ENCODE measurements at regions not wholly inside any gene's neighbourhood (a gene's known extent, or its start where the extent isn't known, plus 50 kb on each side); places are given as distances from the start of the nearest gene placed in this dataset.
A peak's percentile ranks its signal among the peaks of the same experiment; 100 is the strongest.

DNA sequence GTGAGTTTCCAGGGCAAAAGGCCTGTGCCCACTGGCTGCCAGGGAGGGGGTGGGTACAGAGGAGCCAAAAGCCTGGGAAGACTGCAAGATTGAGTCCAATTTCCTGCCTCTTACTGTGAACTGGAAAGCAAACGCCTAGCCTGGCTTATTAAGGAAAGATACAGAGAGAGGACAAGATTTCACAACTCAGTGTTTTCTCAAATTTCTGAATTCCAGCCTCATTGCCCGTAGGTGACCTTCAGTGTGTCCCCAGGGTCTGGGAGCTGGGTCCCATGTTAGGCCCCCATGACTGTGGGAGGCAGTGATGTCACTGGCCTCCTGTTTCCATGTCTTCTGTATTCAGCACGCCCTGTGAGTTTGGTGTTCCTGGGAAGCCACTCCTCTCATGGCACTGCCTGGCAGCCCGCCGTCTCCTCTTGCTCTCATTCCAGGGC is 60.6 kb upstream of the PTPN3 start:
- Histone ChIP-seq H3K4me1 (peaks cover 0 to 13% of the 10 kb centered on the region in 2 donors), H3K27me3 (no peaks in the 10 kb centered on the region), H3K27ac (peak overlapping the region; percentile 60 to 89), H3K4me3 (no peak overlapping the region), H3K9me3 (peaks cover 0 to 11% of the 10 kb centered on the region in 2 donors), H3K36me3 (no peaks in the 10 kb centered on the region)
- intact Hi-C loops (cut with DNase I), result no loop called here
- TF ChIP-seq, protein P1, sequence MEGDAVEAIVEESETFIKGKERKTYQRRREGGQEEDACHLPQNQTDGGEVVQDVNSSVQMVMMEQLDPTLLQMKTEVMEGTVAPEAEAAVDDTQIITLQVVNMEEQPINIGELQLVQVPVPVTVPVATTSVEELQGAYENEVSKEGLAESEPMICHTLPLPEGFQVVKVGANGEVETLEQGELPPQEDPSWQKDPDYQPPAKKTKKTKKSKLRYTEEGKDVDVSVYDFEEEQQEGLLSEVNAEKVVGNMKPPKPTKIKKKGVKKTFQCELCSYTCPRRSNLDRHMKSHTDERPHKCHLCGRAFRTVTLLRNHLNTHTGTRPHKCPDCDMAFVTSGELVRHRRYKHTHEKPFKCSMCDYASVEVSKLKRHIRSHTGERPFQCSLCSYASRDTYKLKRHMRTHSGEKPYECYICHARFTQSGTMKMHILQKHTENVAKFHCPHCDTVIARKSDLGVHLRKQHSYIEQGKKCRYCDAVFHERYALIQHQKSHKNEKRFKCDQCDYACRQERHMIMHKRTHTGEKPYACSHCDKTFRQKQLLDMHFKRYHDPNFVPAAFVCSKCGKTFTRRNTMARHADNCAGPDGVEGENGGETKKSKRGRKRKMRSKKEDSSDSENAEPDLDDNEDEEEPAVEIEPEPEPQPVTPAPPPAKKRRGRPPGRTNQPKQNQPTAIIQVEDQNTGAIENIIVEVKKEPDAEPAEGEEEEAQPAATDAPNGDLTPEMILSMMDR (IDR thresholded peaks at IDR 0.05), result no peak
- DNase-seq (ENCODE audit: low spot score in 2 of 2), result peak; percentile 62 to 86

DNA sequence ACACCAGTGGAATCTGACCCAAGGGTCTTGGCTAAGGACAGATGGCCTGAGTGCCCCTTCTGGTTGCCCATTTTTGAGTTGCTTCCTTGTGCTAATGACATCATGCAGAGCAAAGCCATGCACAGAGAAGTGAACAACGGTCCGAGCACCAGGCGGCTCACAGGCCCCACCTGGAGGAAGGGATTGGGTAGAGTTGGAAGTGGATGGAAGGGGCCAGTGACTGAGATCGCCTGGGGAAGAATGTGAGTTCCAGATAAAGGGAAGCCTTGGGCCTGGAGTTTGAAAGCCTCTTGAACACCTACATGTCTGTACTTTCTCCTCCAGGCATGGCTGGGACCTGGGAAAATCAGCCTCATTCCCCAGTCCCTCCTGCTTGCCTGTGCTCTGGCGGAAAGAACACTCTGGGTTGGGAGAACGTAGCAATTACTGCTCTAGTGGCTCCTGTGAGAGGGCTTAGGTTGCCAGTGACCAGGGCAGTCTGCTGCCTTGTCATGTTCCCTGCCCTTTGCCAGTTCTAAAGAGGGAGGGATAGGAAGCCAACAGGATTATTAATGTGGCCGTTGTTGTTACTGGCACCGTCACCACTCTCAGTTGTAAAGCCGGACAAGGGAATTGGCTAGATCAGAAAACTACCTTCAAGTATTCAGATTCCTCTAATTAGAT is 62.5 kb upstream of the PTPN3 start:
- peak overlapping the region; percentile 79 to 89 for H3K27ac ChIP-seq
- peak; percentile 61 to 82 for DNase-seq (ENCODE audit: low spot score in 2 of 2)
- TF ChIP-seq, protein P1 (IDR thresholded peaks at IDR 0.05), result no peak
- intact Hi-C loops (cut with DNase I), result no loop called here
- H3K36me3 ChIP-seq, result no peaks in the 10 kb centered on the region
- no peak overlapping the region for H3K4me3 ChIP-seq
- peaks cover 0 to 11% of the 10 kb centered on the region in 2 donors for H3K9me3 ChIP-seq
- H3K4me1 ChIP-seq, result peaks cover 0 to 13% of the 10 kb centered on the region in 2 donors
- H3K27me3 ChIP-seq, result no peaks in the 10 kb centered on the region

DNA sequence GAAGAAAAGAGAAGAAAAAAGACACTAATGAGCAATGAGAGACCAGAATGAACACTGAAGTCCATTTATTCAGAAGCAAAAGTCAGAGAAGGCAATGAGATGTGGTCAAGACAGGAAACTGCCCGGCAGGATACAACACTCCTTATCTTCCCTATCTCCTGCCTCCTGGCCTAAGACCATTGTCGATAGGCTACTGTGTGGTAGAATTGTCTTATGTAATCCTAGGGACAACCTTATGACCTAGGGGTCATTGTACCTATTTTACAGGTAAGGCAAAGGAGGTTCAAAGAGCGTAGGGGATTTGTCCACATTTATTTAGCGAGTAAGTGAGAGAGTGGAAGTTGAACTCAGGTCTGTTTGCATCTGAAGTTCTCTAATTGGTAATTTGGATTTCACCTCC is 63.0 kb upstream of the PTPN3 start:
- Histone ChIP-seq H3K9me3 (peaks cover 0 to 11% of the 10 kb centered on the region in 2 donors), H3K4me3 (no peak overlapping the region), H3K36me3 (no peaks in the 10 kb centered on the region), H3K27me3 (no peaks in the 10 kb centered on the region), H3K4me1 (peaks cover 0 to 13% of the 10 kb centered on the region in 2 donors), H3K27ac (peak overlapping the region; percentile 79 to 89)
- TF ChIP-seq, protein P1 (IDR thresholded peaks at IDR 0.05), result no peak
- intact Hi-C loops (cut with DNase I), result no loop called here
- DNase-seq (ENCODE audit: low spot score in 2 of 2), result no peak

DNA sequence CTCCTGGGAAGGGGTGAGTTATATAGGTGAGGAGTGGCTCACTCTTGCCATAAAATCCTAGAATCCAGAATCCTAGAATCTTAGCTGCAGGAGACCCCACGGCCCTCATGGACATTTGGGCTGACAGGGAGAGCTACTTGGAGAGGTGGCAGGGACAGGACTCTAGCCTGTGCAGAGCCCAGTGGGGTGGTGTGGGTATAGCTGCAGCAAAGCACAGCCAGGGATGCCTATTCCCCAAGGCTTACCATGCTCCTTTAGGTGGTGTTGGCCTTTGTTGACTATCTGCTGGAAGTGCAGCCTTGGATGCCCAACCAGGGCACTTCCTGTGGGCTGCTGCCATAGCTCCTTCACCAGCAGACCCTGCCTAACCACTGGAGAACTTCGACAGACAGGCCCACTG is 70.0 kb upstream of the PTPN3 start:
- Histone ChIP-seq H3K36me3 (no peaks in the 10 kb centered on the region), H3K27me3 (no peaks in the 10 kb centered on the region), H3K4me1 (no peaks in the 10 kb centered on the region), H3K4me3 (no peak overlapping the region), H3K27ac (no peak overlapping the region), H3K9me3 (no peaks in the 10 kb centered on the region)
- intact Hi-C loops (cut with DNase I), result no loop called here
- TF ChIP-seq, protein P1 (IDR thresholded peaks at IDR 0.05), result no peak
- no peak for DNase-seq (ENCODE audit: low spot score in 2 of 2)

DNA sequence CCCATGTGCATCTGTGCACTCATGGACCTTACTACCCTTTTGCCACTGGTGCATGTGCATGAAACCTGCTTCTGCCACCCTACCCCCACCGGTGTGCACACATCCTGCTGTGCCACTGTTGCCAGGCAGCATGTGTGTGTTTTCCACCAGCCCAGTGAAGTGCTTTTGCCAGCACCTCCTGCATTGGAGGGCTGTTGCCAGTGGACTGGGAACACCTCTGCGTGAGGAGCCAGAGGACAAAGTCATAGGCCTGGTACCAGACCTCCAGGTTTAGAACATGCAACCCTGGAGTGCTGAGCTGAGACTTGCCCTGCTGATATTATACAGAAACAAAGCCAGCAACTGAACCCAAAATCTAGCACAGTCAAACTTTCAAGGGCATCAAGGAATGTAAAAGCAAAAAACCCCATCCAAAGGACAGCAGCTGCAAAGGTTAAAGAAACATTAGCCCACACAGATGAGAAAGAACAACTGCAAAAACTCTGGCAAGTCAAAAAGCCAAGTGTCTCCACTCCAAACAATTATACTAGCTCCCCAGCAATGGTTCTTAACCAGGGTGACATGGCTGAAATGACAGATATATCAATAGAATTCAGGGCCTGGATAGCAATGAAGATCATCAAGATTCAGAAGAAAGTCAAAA is 70.6 kb upstream of the PTPN3 start:
- H3K36me3 ChIP-seq, result no peaks in the 10 kb centered on the region
- no peaks in the 10 kb centered on the region for H3K4me1 ChIP-seq
- intact Hi-C loops (cut with DNase I), result no loop called here
- no peaks in the 10 kb centered on the region for H3K27me3 ChIP-seq
- TF ChIP-seq, protein P1 (IDR thresholded peaks at IDR 0.05), result no peak
- no peak overlapping the region for H3K27ac ChIP-seq
- no peaks in the 10 kb centered on the region for H3K9me3 ChIP-seq
- no peak overlapping the region for H3K4me3 ChIP-seq
- no peak for DNase-seq (ENCODE audit: low spot score in 2 of 2)

Measured in ascending aorta (tissue), 2 donors.